Stimulated activated CD8-positive, alpha-beta memory T cell treated with anti-CD3 and anti-CD28 coated beads, Interleukin-7, amount 100 ng/mL, for 48 hours (primary cell): ENCODE measurements at regions not wholly inside any gene's neighbourhood (a gene's known extent, or its start where the extent isn't known, plus 50 kb on each side); places are given as distances from the start of the nearest gene placed in this dataset.
"Not testable (repeated sequence)": the region's sequence is repeated elsewhere in the genome, so short reads cannot be mapped to it uniquely, and the experiment has no call there.

Experiments
- DNase-seq, 2 donors: peaks; one replicate each; pipeline ENCODE4 v3.0.0-alpha.2; 2020; ENCODE audit warnings: low read depth in 1 of 2; ENCODE audit errors: extremely low read depth in 1 of 2

GRCh38 chr5:118397236-118397635 lies 591.1 kb downstream of the DTWD2 start:
- DNase-seq = no peak

GRCh38 chr5:118392491-118392890 lies 595.9 kb downstream of the DTWD2 start:
- no peak for DNase-seq

GRCh38 chr5:118382931-118383330 lies 605.4 kb downstream of the DTWD2 start:
- not testable (repeated sequence) for DNase-seq

- no peak for DNase-seq
Measured at GRCh38 chr5:118379470-118379869, 608.9 kb downstream of the DTWD2 start.

GRCh38 chr5:118378959-118379358 lies 609.4 kb downstream of the DTWD2 start:
- DNase-seq = no peak

- DNase-seq = no peak
Measured at GRCh38 chr5:118377420-118377819, 610.9 kb downstream of the DTWD2 start.

- DNase-seq = no peak
Measured at GRCh38 chr5:118371973-118372831, 616.1 kb downstream of the DTWD2 start.

GRCh38 chr5:118366429-118366828 lies 621.9 kb downstream of the DTWD2 start:
- no peak for DNase-seq

- no peak for DNase-seq
Measured at GRCh38 chr5:118365718-118366117, 622.6 kb downstream of the DTWD2 start.

- no peak for DNase-seq
Measured at GRCh38 chr5:118354797-118355196, 633.5 kb downstream of the DTWD2 start.

- no peak for DNase-seq
Measured at GRCh38 chr5:118353970-118354369, 634.4 kb downstream of the DTWD2 start.

GRCh38 chr5:118336468-118336867 lies 651.9 kb downstream of the DTWD2 start:
- no peak for DNase-seq

GRCh38 chr5:118327389-118327788 lies 661.0 kb downstream of the DTWD2 start:
- no peak for DNase-seq

- DNase-seq = no peak
Measured at GRCh38 chr5:118326481-118327045, 661.8 kb downstream of the DTWD2 start.

- DNase-seq = no peak
Measured at GRCh38 chr5:118325931-118326330, 662.4 kb downstream of the DTWD2 start.

GRCh38 chr5:118323723-118324122 lies 664.6 kb downstream of the DTWD2 start:
- DNase-seq = not testable (repeated sequence)

GRCh38 chr5:118321081-118321480 lies 667.3 kb downstream of the DTWD2 start:
- DNase-seq = no peak

GRCh38 chr5:118320121-118320520 lies 668.2 kb downstream of the DTWD2 start:
- no peak for DNase-seq

- DNase-seq = no peak
Measured at GRCh38 chr5:118314931-118315330, 673.4 kb downstream of the DTWD2 start.

GRCh38 chr5:118311103-118311819 lies 677.1 kb downstream of the DTWD2 start:
- no peak for DNase-seq

- no peak for DNase-seq
Measured at GRCh38 chr5:118310401-118310800, 677.9 kb downstream of the DTWD2 start.

GRCh38 chr5:118303296-118303695 lies 685.1 kb downstream of the DTWD2 start:
- DNase-seq = no peak
